Neural cell (in vitro differentiated cells): ENCODE measurements at regions not wholly inside any gene's neighbourhood (a gene's known extent, or its start where the extent isn't known, plus 50 kb on each side); places are given as distances from the start of the nearest gene placed in this dataset.

ENCODE experiments used
- H2AFZ ChIP-seq: fragments of 200-600, 300-800 bp; sonication (generic), shearing (Covaris generic); 2 replicates; pipeline ENCODE4 v1.6.0; 2014; ENCODE audit warnings: low read depth, mild to moderate bottlenecking, antibody characterized with exemption, low read length, moderate library complexity
- H3F3A ChIP-seq: fragments of 200-600 bp; shearing (Covaris generic); 2 replicates; pipeline ENCODE4 v1.6.1; 2016; ENCODE audit warnings: mild to moderate bottlenecking, moderate library complexity, mixed read lengths, antibody characterized with exemption, low read length; ENCODE audit not compliant: insufficient read depth, poor library complexity, severe bottlenecking
- H3K27ac ChIP-seq: fragments of 200-600, 300-800 bp; sonication (generic), shearing (Covaris generic); 2 replicates; pipeline ENCODE4 v1.5.1; 2014; ENCODE audit warnings: mild to moderate bottlenecking, low read length, moderate library complexity
- H3K27me3 ChIP-seq: fragments of 300-800, 200-600 bp; sonication (generic), shearing (Covaris generic); 2 replicates; pipeline ENCODE4 v1.6.0; 2014; ENCODE audit warnings: mild to moderate bottlenecking, low read depth, low read length, moderate library complexity; ENCODE audit not compliant: insufficient read depth
- H3K36me3 ChIP-seq: fragments of 300-800, 200-600 bp; sonication (generic), shearing (Covaris generic); 2 replicates; pipeline ENCODE4 v1.5.1; 2014; ENCODE audit warnings: mild to moderate bottlenecking, antibody characterized with exemption, low read length, moderate library complexity; ENCODE audit not compliant: insufficient read depth
- H3K4me2 ChIP-seq: fragments of 300-800, 200-600 bp; sonication (generic), shearing (Covaris generic); 2 replicates; pipeline ENCODE4 v1.6.0; 2014; ENCODE audit warnings: mild to moderate bottlenecking, low read length
- H3K4me3 ChIP-seq: fragments of 300-800, 200-600 bp; sonication (generic), shearing (Covaris generic); 2 replicates; pipeline ENCODE4 v1.5.1; 2014; ENCODE audit warnings: mild to moderate bottlenecking, low read length, moderate library complexity
- H3K79me2 ChIP-seq: fragments of 200-600 bp; shearing (Covaris generic); replicated peaks from 2 replicates; pipeline ENCODE4 v1.6.0; 2014; ENCODE audit warnings: mild to moderate bottlenecking, low read length, moderate library complexity; ENCODE audit not compliant: insufficient read depth
- H3K9ac ChIP-seq: fragments of 300-800, 200-600 bp; sonication (generic), shearing (Covaris generic); 2 replicates; pipeline ENCODE4 v1.6.1; 2016; ENCODE audit warnings: mild to moderate bottlenecking, low read length, mixed read lengths
- H3K9me2 ChIP-seq: fragments of 200-600 bp; shearing (Covaris generic); 2 replicates; pipeline ENCODE4 v1.6.1; 2016; ENCODE audit warnings: mild to moderate bottlenecking, low read length, mixed read lengths; ENCODE audit not compliant: insufficient read depth
- H3K9me3 ChIP-seq: fragments of 200-600, 300-800 bp; sonication (generic), shearing (Covaris generic); 2 replicates; pipeline ENCODE4 v1.6.1; 2016; ENCODE audit warnings: mild to moderate bottlenecking, mixed run types, low read length, moderate library complexity, mixed read lengths
- H4K20me1 ChIP-seq: fragments of 200-600 bp; shearing (Covaris generic); 2 replicates; pipeline ENCODE4 v1.6.1; 2016; ENCODE audit warnings: mild to moderate bottlenecking, mixed run types; ENCODE audit not compliant: insufficient read depth
- CTCF ChIP-seq: fragments of 450-650 bp; IDR thresholded peaks from 2 replicates; pipeline ENCODE4 v1.5.1; 2014; ENCODE audit warnings: antibody characterized with exemption, mild to moderate bottlenecking, moderate library complexity; ENCODE audit not compliant: poor library complexity, severe bottlenecking
- EP300 ChIP-seq: fragments of 450-650 bp; conservative IDR thresholded peaks from 2 replicates; pipeline ENCODE4 v1.6.1; 2014; ENCODE audit warnings: antibody characterized with exemption, mild to moderate bottlenecking, moderate library complexity; ENCODE audit not compliant: poor library complexity, severe bottlenecking
- EZH2 ChIP-seq: fragments of 200-600, 300-800 bp; shearing (Covaris generic), sonication (generic); IDR thresholded peaks from 2 replicates; pipeline ENCODE4 v1.6.1; 2014; ENCODE audit warnings: antibody characterized with exemption, low read length, borderline replicate concordance, mild to moderate bottlenecking; ENCODE audit not compliant: insufficient read depth, poor library complexity, severe bottlenecking
- MXI1 ChIP-seq: fragments of 450-650 bp; conservative IDR thresholded peaks from 2 replicates; pipeline ENCODE4 v1.6.1; 2014; ENCODE audit warnings: antibody characterized with exemption, mild to moderate bottlenecking; ENCODE audit not compliant: poor library complexity, severe bottlenecking
- POLR2AphosphoS5 ChIP-seq: IDR thresholded peaks from 2 replicates; pipeline ENCODE4 v1.6.1; 2012
- RAD21 ChIP-seq: fragments of 450-650 bp; conservative IDR thresholded peaks from 2 replicates; pipeline ENCODE4 v1.6.1; 2014; ENCODE audit warnings: antibody characterized with exemption, mild to moderate bottlenecking, moderate library complexity
- REST ChIP-seq: IDR thresholded peaks from 2 replicates; pipeline ENCODE4 v1.6.1; 2012; ENCODE audit warnings: borderline replicate concordance
- SMC3 ChIP-seq: fragments of 450-650 bp; conservative IDR thresholded peaks from 2 replicates; pipeline ENCODE4 v1.6.1; 2014; ENCODE audit warnings: antibody characterized with exemption, mild to moderate bottlenecking, moderate library complexity; ENCODE audit not compliant: poor library complexity
- TAF1 ChIP-seq: IDR thresholded peaks from 2 replicates; pipeline ENCODE4 v1.6.1; 2012; ENCODE audit warnings: low read depth

- TF ChIP-seq RAD21 = no peak
- no peak for TF ChIP-seq TAF1
- TF ChIP-seq MXI1 = no peak
Observed at GRCh38 chr4:156591679-156592078, 379.9 kb downstream of the PDGFC start (continued).

- Histone ChIP-seq H3K27ac (no peak overlapping the region), H3K9me2 (no peaks in the 10 kb centered on the region), H3K9ac (no peak overlapping the region), H2AFZ (no peak overlapping the region), H3K36me3 (no peaks in the 10 kb centered on the region), H3K4me3 (no peak overlapping the region), H3K79me2 (no peaks in the 10 kb centered on the region), H3F3A (no peaks in the 10 kb centered on the region), H3K27me3 (no peaks in the 10 kb centered on the region), H4K20me1 (no peaks in the 10 kb centered on the region), H3K4me2 (no peak overlapping the region), H3K9me3 (no peaks in the 10 kb centered on the region)
- TF ChIP-seq EP300 = no peak
- TF ChIP-seq REST = no peak
- no peak for TF ChIP-seq CTCF
- no peak for TF ChIP-seq TAF1
- TF ChIP-seq RAD21 = no peak
- TF ChIP-seq MXI1 = no peak
- TF ChIP-seq EZH2 = no peak
- no peak for TF ChIP-seq POLR2AphosphoS5
- no peak for TF ChIP-seq SMC3
Observed at GRCh38 chr4:156584100-156584499, 387.5 kb downstream of the PDGFC start.

GRCh38 chr4:156583265-156583664, 388.3 kb downstream of the PDGFC start:
- Histone ChIP-seq H3K9ac (no peak overlapping the region), H3K36me3 (no peaks in the 10 kb centered on the region), H3K4me3 (no peak overlapping the region), H3K79me2 (no peaks in the 10 kb centered on the region), H2AFZ (no peak overlapping the region), H3K27ac (no peak overlapping the region), H3K9me3 (no peaks in the 10 kb centered on the region), H3K27me3 (no peaks in the 10 kb centered on the region), H3K9me2 (no peaks in the 10 kb centered on the region), H4K20me1 (no peaks in the 10 kb centered on the region), H3K4me2 (no peak overlapping the region), H3F3A (no peaks in the 10 kb centered on the region)
- no peak for TF ChIP-seq REST
- no peak for TF ChIP-seq EP300
- TF ChIP-seq POLR2AphosphoS5 = no peak
- TF ChIP-seq CTCF = no peak
- no peak for TF ChIP-seq MXI1
- no peak for TF ChIP-seq EZH2
- no peak for TF ChIP-seq SMC3
- no peak for TF ChIP-seq RAD21
- TF ChIP-seq TAF1 = no peak
